IPS DF 4.7 (cell line): ENCODE measurements at regions not wholly inside any gene's neighbourhood (a gene's known extent, or its start where the extent isn't known, plus 50 kb on each side); places are given as distances from the start of the nearest gene placed in this dataset.
"Not testable (repeated sequence)": the region's sequence is repeated elsewhere in the genome, so short reads cannot be mapped to it uniquely, and the experiment has no call there.

Source experiments
- DNase-seq: peaks from one replicate; pipeline ENCODE4 v3.0.0-alpha.2; 2013; ENCODE audit warnings: low spot score; ENCODE audit errors: extremely low read depth

DNA sequence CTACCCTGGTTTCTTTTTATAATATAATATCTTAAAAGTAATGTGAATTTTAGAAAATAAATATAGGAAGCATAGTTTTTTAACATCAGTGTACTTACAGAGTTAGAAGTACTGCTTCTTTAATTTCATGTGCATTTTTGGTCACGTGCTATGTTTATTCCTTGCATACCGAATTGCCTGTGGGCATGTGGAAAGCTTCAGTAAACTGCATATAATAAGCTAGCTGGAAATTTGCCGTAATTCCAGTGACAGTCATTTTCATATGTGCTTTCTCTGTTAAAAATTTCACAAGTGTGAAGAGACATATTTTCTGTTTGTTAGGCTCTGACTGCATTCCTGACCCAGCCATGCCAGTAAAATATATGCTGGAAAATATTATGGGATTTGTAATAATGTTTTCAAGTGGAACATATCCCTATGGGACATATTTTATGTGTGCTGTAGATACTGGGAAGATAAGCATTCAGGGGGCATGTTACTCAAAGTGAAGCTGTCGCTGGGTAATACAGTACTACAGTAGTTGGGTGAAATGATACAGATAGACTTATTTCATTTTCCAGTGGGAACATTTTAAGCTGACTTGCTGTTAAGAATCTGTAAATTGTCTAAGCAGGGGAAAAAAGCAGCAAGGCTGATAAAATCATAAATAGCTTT is 616.7 kb downstream of the FRK start:
- DNase-seq = no peak

DNA sequence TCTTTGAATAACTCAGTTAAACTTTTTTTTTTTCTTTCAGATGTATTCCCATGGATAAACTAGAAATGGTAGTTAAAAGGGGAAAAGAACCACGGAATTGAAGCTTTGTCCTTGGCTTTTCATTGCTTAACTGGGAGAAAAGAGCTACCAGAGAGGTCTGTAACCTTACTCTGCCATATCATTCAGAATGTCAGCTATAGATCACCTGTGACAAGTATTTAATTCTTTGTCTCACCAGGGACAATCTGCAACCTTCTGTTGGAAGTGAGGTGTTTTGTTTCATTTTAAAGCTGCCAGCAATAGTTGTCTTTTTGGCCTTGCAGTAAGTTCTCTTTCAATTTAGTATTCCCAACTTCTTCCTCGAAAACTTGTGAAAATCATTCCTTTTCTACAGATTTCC is 618.4 kb downstream of the FRK start:
- DNase-seq = no peak

DNA sequence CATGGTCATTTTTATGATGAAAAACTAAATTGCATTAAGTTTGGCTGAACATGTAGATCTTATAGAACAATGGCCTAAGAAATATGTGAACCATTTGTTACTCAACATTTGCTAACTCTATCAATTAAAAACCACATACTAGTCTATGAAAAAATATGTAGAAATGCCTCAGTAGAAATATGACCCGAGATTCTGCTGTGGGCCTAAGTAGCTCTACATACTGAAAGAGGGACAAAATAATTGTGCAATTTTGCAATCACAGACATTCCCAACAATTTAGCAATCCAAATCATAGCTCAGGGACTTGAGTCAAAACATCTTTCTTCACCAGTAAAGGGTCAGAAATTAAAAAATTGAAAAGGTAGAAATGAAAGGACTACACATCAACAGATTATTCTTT is 619.0 kb downstream of the FRK start:
- DNase-seq = no peak

DNA sequence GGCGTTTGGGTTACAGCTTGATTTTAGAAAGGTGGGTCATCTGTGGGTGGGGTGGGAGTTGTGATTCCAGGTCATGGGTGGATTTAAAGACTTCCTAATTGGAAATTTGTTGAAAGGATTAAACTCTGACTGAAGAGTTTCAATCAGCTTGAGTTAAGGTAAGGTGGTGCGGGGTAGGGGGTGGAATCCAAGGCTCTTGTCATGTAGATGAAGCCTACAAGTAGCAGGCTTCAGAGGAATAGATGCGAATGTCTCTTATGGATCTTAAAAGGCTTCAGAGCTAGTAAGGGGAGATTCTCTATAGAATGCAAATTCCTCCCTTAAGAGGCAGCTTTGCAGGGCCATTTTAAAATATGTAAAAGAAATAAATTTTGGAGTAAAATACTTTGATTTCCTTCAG is 645.3 kb downstream of the FRK start:
- DNase-seq = peak; percentile 80

DNA sequence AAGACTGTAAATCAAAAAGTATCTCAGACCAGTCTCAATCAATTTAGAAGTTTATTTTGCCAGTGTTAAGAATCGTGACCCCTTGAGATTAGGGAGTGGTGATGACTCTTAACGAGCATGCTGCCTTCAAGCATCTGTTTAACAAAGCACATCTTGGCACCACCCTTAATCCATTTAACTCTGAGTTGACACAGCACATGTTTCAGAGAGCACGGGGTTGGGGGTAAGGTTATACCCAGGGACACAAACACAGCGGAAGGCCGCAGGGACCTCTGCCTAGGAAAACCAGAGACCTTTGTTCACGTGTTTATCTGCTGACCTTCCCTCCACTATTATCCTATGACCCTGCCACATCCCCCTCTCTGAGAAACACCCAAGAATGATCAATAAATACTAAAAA is 645.8 kb downstream of the FRK start:
- DNase-seq = not testable (repeated sequence)

DNA sequence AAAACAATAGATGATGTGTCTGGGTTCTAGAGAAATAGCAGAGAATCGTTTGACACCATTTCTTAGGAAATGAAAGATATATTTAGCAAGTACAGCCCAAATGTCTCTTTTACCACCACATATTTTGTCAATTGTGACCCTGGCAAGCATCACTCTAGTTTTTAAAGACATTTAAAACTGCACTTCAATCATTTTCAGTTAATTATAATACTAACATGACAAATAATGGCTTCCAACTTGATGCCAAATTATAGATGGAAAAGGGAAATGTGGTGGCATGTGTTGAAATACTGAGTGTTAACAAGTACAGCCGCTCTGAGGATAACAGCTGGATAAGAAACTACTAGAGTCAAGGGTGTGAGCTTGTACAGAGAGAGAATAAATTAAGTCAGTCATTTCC is 648.9 kb downstream of the FRK start:
- no peak for DNase-seq

DNA sequence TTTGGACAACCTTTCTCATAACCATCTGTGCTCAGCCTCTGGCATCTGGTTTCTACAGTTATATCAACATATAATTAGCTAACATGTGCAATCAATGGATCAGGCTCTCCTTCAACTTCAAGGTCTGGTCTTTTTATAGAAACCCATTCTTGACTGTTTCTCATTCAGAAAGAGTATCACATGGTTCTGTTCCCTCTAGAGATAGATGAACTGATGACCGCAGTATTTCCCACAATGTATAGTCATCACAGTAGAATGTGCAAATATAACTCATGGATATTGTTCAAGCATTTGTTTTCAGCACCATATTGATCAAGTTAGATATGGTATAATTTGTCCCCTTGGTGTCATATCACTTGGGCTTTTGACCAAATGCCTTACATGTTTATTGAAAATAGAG is 656.2 kb downstream of the FRK start:
- no peak for DNase-seq

DNA sequence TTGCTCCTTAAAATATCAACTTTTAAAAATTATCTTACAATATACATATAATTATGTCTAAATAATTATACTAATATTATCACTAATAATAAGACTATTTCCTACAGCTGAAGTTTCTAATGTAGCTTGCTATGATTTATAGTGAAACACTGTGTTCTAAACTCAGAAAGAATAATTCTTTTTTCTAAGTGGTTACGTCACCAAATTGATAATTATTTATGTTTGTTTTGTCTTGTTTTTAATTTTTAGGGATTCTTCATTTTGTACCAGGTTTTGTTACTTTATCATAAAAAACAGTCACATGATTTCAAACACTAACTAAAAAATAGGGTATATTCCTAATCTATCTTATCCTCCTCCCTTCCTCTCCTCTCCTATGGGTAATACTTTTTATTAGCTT is 662.1 kb downstream of the FRK start:
- DNase-seq = no peak

DNA sequence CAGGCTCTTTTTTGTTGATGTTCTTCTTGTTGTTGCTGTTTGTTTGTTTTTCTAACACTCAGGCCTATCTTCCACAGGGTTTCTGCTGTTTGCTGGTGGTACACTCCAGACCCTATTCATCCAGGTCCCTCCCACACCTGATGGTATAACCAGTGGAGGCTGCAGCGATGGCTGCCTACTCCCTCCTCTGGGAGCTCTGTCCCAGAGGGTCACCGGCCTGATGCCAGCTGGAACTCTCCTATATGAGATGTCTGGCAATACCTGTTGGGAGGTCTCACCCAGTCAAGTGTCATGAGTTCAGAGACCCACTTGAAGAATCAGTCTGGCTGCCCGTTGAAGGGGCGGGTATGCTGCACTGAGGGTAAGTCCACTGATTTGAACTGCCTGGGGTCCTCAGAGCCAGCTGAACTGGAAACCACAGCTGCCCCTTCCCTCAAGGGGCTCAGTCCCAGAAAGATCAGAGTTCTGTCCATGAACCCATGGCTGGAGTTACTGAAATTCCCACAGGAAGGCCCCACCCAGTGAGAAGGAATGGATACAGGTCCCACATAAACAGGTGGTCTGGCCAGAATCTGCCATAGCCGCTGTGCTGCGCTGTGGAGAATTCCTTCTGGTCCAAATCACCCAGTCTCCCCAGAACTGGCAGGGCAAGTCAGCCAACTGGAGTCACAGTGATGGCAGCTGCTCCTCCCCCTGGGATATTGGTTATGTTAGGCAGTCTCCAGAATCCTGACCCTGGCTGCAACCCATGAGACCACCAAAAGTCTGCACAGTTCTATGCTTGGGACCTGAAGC is 664.4 kb downstream of the FRK start:
- DNase-seq = no peak

DNA sequence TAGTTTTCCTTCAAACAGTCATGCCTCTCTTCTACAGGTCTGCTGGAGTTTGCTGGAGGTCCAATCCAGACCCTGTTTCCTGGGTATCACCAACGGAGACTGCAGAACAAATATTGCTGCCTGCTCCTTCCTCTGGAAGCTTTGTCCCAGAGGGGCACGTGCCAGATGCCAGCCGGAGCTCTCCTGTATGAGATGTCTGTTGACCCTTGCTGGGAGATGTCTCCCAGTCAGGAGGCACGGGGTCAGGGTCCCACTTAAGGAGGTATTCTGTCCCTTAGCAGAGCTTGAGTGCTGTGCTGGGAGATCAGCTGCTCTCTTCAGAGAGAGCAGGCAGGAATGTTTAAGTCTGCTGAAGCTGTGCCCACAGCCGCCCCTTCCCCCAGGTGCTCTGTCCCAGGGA is 666.9 kb downstream of the FRK start:
- DNase-seq = no peak

DNA sequence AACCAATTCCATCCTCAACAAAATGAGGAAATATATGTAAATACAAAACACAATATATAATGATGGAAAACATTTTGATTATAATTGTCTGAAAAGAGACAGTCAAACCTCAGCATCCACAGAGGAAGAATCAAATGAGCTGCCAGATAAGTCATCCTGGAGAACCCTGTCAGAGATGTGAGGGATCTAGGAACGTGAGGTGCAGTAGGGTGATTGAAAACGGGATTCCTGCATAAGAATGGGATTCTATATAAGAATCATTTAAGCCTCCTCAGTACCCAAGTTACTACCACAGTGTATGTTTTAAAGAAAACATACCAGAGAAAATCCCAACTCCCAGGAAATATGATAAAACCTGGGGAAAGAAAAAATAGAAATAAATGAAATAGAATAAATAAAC is 690.5 kb downstream of the FRK start:
- no peak for DNase-seq

DNA sequence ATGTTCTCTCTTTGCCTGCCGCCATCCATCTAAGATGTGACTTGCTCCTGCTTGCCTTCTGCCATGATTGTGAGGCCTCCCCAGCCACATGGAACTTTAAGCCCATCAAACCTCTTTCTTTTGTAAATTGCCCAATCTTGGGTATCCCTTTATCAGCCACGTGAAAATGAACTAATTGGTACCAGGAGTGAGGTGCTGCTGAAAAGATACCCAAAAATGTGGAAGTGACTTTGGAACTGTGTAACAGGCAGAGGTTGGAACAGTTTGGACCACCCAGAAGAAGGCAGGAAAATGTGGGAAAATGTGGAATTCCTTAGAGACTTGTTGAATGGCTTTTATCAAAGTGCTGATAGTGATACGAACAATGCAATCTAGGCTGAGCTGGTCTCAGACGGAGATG is 694.9 kb downstream of the FRK start:
- no peak for DNase-seq

DNA sequence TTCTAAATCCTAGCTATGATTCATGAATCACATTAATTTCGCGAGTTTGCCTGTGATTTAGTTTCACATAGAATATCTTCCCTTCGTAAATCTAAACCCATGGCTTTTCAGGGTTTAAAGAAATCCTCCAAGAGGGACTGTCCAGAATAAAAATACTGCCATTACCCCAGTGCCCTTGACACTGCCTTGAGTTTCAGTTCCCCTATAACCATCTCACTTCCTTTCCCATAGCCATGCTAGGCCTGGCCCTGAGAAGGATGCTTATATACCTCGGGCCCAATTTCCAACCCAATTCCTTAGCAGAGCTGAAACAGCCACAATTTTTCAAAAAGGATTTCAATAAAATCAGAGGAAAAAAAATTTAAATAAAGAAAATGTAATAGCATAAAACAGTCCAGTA is 697.3 kb downstream of the FRK start:
- DNase-seq = no peak

DNA sequence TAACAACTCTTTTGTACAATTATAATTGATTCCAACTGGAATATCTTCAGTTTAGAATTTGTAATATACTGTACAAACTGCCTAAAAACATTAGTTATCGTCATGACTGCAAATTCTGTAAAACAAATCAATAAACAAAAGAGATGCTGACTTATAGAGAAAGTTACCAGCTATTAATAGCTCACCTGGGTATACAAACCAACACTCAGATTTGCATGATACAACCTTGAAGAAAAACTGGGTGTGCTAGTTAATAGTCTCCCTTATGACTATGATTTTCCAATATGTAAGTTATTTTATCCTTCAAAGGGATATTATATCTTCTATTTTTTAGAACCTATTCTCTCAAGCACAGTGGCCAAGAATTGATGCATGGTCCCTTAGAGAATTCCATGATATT is 698.5 kb downstream of the FRK start:
- no peak for DNase-seq

DNA sequence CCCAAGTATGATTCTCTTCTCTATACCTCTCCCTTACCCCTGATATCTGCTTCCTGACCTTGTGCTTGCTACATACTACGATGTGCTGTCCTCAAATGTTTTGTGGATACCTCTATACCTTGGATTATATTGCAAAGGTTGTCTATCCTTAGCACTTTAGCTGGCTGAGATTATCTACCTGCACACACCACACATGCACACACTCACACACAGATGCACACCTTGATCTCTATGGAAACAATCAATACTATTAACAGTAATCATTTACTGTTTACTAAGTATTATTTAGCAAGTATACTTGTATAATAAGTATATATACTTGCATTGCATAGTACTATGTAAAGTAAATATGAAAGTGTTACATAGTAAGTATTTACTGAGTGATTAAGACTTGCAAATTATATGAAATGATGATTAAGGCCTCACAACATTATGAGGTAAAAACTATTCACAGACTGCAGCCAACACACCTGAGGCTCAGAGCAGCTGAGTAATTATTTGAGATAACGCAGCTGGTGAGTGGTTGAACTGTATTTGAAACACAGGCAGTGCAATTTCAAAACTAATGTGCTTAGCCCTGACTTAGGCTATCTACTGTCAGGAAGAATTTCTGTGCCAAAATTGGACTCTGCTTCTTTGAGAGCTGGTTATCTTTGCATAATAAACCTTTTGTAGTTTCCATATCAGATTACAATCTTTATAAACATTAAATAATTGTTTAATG is 699.9 kb downstream of the FRK start:
- DNase-seq = no peak

DNA sequence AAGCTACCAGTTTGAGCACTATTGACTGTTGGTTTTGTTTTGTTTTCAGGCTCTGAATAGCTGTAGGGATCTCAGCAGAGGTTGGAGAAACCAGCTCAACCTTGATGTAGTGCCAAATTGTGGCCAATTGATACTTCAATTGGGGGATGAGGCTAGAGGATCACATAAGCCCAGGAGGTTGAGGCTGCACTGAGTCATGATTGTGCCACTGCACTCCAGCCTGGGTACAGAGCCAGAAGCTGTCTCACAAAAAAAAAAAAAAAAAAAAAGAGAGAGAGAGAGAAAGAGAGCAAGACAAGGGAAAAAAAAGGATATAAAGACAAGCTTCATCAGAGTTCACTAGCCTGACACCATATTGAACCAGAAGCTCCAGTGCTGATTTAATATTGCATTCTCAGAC is 702.1 kb downstream of the FRK start:
- DNase-seq = no peak

DNA sequence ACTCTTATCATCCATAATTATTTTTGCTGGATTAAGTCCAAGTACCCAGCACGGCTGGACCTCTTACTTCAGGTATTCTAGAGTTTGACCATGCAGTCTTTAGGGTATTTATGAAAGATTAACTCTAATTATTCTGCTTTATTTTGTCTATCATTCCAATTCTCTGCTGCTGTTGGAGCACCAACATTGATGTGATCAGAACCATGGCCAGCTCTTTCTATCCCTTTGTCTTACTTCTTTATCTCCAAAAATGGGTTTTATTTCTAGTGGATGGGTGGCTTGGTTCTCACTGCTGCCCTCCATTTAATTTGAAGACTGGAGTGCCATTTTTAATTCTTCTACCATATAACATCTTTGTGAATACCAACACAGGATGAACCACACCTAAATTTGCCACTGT is 704.3 kb downstream of the FRK start:
- DNase-seq = no peak

DNA sequence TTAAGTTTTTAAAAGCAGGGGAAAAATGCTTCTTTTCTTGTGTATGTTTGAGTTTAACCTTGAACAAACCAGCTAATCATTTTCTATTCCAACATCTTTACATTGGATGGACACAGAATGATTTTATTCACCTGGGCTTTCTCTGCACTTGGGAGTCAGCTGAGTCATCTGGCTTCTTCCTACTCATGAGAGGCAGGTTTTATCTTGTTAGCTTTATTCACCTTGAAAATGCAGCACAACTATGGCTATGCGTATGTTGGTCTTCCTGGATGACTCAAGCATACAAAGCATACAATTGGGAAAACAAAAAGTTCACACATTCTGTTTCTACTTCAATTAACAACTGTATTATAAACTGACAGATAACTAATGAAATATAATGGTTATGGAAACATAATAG is 737.7 kb downstream of the FRK start:
- no peak for DNase-seq

DNA sequence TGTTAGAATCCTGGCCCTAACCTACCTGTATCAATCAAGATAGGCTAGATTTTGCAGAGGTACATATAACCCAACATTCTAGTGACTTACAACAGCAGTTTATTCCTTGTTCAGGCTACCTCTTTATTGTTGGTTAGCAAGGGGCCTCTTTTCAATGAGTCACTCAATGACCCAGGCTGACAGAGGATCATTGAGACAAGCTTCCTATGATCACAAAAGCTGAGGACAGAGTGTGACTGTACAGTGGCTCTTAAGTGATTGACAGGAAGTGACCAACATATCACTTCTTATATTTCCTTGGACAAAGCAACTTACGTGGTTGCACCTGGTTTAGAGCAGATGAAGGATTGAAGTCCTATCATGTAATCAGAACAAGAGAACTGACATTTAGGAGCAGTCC is 740.9 kb downstream of the FRK start:
- DNase-seq = no peak

DNA sequence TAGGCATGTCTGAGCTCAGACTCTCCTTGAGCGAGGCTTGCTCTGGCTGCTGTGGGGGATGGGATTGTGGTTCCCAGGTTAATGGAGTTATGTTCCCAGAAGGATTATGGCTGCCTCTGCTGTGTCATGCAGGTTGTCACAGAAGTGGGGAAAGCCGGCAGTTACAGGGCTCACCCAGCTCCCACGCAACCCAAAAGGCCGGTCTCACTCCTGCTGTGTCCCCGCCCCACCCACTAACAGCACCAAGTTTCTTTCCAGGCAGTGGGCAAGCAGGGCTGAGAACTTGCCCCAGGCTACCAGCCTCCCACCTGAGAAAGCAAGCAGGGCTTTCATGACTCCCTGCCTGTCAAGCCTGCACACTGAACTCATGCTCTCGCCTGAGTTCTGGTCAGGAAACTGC is 750.5 kb downstream of the FRK start:
- DNase-seq = no peak

DNA sequence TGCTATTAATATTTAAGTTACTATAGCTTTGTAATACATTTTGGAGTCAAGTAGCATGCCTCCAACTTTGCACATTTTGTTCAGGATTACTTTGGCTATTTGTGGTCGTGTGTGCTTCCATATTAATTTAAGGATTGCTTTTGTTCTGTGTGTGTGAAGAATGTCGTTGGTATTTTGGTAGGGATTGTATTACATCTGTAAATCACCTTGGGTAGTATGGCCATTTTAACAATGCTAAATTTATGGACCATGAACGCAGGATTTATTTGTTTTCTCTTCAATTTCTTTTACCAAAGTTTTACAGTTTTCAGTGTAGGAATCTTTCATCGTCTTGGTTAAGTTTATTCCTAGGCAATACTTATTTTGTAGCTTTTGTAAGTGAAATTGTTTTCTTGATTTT is 758.0 kb downstream of the FRK start:
- no peak for DNase-seq

DNA sequence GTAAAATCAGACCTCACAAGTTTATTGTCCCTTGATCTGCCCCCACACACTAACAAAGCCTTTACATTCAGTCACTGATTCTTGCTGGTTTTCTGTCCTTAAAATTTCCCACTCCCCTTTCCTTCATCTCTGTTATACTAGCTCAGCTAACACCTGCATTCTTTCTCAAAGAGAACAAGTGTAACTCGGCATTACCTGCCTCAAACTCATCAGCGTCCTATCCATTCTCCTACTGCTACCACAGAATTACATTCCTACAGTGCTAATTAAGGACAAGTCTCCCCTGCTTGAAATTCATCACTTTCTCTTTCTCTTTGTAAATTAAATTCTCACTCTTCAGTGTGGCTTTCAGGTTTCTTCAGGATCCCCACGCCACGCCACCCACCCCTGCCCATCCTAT is 773.2 kb downstream of the FRK start:
- no peak for DNase-seq
